Esophagus squamous epithelium (tissue), 4 donors: ENCODE measurements at regions not wholly inside any gene's neighbourhood (a gene's known extent, or its start where the extent isn't known, plus 50 kb on each side); places are given as distances from the start of the nearest gene placed in this dataset.

Source experiments
- CTCF ChIP-seq, 6 experiments: fragments of 450-650 bp in 4 of 6; fragments of 200-600 bp in 2 of 6; sonication (generic) in 2 of 6; IDR thresholded peaks; one replicate each; pipeline ENCODE4 v1.5.1; 2016 to 2019; ENCODE audit warnings: antibody characterized with exemption in 6 of 6, mild to moderate bottlenecking in 4 of 6, moderate library complexity in 4 of 6
- POLR2A ChIP-seq, 4 donors: fragments of 450-650 bp; IDR thresholded peaks; one replicate each; pipeline ENCODE4 v1.6.1; 2017; ENCODE audit warnings: antibody characterized with exemption in 4 of 4, mild to moderate bottlenecking in 4 of 4, moderate library complexity in 3 of 4

- TF ChIP-seq CTCF (IDR thresholded peaks at IDR 0.05) (no peak), POLR2A (IDR thresholded peaks at IDR 0.05) (no peak)
Observed at GRCh38 chr7:52209614-52210013, 825.8 kb upstream of the POM121L12 start.
